Renal cortical epithelial cell (primary cell): ENCODE measurements at regions not wholly inside any gene's neighbourhood (a gene's known extent, or its start where the extent isn't known, plus 50 kb on each side); places are given as distances from the start of the nearest gene placed in this dataset.

ENCODE experiments used
- DNase-seq: peaks from one replicate; pipeline ENCODE4 v3.0.0-alpha.2; 2011; ENCODE audit warnings: low read depth

DNA sequence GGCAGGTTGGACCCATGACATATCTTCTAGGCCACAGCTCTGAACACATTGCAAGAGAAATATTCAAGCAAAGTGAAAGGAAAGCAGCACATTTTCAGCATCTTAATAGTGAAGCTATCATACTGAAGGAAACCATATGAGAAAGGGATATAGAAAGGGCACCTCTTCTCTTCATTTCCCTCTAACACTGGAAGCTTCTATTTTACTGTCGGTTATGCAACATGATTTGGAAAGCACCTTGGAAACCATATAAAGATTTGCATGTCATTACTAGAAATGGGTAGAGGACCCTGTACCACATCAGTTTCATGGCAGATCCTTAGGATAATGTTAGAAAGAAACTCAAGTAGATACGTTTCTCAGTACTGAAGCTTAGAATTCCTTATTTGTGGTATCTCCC is 70.5 kb upstream of the HMGN3 start:
- DNase-seq = no peak

DNA sequence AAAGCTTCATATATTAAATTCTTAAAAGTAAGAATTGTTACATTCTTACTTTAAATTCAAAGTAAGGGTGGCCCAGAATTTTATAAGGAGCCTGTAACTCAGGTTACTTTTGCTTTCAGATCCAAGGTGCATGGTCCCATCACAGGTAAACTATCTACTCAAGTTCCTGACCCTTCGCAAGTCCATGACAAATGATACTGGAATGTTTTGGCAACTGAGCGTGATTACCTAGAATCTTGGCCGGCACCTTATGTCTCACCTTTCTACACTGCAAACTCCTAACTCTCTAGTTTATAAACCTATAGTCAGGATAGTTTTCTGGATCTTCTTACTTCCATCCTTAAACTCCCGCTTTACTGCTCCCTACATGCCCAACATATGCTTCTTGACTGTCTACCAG is 67.9 kb upstream of the HMGN3 start:
- peak; percentile 33 for DNase-seq

DNA sequence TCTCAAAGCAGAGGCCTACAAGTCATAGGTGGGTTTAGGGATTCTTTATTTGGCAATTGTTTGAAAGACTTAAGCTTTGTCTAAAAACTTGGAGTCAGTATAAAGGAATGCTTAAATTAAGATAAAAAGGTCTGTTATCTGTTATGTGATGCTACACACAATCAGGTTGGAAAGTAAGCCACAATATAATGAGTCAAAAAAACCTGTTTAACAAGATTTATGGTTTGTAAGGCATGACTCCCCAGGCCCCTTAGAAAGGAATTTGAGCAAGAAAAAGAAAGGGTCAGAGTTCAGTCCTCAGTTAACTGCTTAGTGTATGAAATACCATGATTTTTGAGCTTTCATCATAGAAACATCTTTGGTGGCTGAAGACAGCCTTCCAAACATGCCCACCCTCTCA is 66.8 kb upstream of the HMGN3 start:
- no peak for DNase-seq

DNA sequence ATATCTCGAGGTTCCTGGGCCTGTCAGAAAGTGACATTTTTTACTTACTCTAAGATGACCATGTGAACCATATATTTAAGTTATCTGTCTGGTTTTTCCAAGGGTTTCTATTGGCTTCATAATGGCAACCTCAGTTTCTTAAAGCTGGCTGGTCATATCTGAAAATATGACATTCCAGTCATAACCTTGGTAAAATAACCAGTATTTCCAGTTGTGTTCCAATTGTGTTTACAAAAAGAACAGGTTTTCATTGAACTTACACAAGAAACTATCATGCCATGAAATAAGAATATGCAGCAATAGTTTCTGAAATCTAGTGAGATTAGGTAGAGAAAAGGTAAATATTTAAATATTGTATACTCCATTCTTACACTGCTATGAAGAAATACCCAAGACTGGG is 61.7 kb upstream of the HMGN3 start:
- DNase-seq = no peak
